HG02884 (cell line): ENCODE measurements at regions not wholly inside any gene's neighbourhood (a gene's known extent, or its start where the extent isn't known, plus 50 kb on each side); places are given as distances from the start of the nearest gene placed in this dataset.
"Not testable (repeated sequence)": the region's sequence is repeated elsewhere in the genome, so short reads cannot be mapped to it uniquely, and the experiment has no call there.

Experiments used
- ATAC-seq: cut with Tn5 transposase; IDR thresholded peaks from one replicate; pipeline ENCODE4 v1.9.1; 2021; ENCODE audit warnings: mild to moderate bottlenecking, moderate library complexity; ENCODE audit not compliant: unreplicated experiment

DNA sequence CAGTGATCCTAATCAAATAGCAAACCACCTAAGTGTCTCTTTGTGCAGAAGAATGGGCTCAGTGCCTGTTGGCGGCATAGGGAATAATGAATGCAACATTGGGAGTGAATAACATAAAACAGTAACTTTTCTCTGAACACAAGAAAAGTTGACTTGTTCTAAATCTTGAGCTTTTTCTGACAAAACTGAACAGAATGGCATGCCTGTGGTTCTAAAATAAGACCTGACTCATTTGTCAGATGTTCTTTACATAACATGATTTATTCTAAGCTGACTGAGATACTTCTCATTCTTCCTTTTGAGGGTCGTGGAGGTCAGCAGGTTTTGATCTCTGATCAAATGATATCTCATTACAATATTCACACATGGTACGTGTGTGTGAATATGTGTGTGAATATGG is 165.4 kb upstream of the WDR1 start:
- ATAC-seq = no peak

DNA sequence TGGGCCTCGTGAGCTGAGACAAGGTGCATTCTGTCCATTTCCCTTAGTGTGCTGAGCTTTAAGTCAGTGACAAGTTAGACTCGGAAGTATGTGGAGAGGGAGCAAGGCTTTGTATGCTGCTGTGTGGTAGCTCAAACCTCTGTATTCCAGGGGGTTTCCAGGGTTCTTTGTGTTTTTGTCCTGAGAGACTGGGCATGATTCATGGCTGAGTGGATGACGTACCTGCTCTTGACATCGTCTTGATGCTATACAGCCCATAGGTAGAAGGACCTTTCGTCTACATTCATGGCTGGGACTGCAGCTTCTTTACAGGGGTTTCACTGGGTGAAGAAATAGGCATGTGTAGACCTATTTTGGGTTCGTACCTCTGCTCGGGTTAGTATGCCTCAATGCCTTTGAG is 162.7 kb upstream of the WDR1 start:
- no peak for ATAC-seq

DNA sequence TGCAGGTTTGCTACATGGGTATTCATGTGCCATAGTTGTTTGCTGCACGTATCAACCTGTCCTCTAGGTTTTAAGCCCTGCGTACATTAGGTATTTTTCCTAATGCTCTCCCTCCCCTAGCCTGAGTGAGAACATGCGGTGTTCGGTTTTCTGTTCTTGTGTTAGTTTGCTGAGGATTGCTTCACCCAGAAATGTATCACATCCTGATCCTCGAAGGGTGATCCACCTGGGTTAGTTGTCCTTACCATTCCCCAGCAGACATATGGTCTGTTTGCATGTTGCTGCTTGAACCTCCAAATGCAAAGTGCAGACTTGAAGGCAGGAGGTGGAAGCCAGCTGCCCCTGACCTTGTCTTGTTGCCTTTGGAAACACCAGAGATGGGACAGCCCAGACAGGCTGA is 161.5 kb upstream of the WDR1 start:
- ATAC-seq = no peak

DNA sequence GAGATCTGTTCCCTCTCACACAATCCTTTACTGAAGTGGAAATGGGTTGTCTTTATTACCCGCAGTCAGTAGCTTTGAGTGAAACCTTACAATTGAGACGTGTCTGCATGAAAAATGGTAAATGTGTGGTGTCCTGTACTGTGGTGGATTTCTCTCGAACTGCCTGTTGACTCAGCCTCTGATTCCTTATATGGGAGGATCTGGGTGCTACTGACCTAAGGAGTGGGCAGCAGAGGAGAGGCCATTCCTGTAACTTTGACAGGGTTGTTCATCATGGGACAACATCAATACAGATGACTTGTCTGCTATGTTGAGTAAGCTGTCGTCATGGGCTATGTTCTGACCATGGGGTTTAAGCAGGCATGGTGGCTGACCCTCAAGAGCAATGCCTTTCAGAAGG is 159.6 kb upstream of the WDR1 start:
- ATAC-seq = no peak

GRCh38 chr4:10275696-10276095 is 159.1 kb upstream of the WDR1 start:
- ATAC-seq = no peak

DNA sequence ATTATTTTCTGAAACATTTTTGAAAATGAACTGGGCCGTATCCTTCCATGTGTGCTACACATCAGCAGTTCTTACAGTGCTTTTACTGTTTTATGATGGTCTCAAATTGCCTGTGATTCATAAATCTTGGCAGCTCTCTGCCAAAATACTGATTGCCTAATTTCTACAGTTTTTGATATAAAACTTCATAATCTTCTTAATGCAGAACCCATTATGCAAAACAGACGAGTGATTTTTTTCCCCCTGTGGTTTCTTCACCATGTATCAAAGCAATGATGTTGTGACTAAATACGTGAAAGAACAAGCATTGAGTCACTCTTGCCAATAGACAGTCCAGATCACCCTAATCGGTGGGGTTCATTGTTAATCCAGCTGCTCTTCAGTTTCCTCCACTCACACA is 156.4 kb upstream of the WDR1 start:
- ATAC-seq = no peak

- ATAC-seq = no peak
These were observed 155.9 kb upstream of the WDR1 start for GRCh38 chr4:10272511-10272910.

GRCh38 chr4:10267066-10267465 is 150.5 kb upstream of the WDR1 start:
- no peak for ATAC-seq

- ATAC-seq = no peak
These were observed 144.2 kb upstream of the WDR1 start for GRCh38 chr4:10260777-10261176.

- ATAC-seq = no peak
These were observed 143.4 kb upstream of the WDR1 start for GRCh38 chr4:10259976-10260375.

DNA sequence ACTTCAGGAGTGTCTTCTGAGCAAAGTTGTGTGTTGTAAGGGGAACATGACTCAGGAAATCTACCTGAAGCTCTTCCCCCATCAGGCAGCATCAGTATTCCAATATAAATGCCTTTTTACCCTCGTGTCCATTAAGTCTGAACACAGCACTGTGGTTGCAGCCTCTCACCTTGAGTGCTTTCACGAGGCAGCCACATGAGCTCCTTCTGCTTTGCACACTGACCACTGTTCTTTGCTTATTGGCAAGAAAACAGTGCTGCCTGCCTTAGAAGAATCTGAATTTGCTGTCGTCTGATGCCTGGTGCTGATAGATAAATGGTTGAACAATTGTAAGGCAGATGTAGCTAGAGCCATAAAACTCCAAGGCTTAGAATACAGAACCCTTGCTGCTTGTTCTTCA is 139.6 kb upstream of the WDR1 start:
- no peak for ATAC-seq

DNA sequence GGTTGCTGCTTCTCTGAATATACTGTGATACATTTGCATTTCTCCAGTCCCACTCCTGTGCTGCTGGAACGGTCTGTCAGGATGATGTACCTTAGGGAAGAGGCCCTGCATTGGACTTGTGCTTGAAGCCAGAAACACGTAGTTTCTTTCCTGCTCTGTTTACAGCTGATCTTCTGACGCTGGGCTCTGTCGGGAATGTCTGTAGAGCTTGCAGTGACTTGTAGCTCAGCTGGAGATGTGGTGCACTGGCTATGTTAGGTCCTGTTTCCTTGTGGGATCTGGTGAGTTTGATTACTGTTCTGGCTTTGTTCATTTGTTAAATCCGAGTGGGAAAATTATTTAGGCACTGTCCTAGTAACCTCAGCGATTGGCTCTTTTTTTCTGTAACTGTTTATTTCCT is 137.2 kb upstream of the WDR1 start:
- ATAC-seq = no peak

GRCh38 chr4:10245751-10246150 is 129.2 kb upstream of the WDR1 start:
- no peak for ATAC-seq

GRCh38 chr4:10243856-10244255 is 127.3 kb upstream of the WDR1 start:
- ATAC-seq = no peak

GRCh38 chr4:10240691-10241090 is 124.1 kb upstream of the WDR1 start:
- no peak for ATAC-seq

DNA sequence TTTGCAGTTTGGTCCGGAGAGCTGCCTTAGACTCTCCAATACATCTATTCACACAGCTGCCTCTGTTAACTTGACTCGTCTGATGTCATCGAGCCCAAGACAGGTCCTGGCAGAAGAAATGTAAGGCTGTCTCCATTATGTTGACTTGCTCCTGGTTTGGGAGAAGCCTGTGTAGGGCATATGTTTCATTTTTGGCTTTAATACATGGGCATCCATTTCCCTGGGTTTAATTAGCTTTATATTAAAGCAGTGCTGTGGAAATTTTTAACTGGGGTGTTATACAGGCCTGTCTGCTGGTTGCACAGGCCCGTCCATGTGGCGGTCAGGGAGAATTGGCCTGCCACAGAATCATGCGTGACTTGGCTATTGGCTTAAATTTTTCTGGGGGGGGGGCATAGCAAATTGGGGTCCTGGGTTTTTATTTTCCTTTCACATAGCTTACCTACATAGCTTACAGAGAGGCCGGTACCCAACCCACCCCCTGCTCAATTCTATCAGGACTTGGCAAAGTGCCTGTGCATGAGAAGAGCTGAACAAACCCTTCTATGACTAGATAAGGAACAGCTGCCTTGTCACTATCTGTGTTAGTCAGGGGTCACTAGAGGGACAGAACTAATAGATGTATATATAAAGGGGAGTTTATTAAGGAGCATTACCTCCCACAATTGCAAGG is 123.5 kb upstream of the WDR1 start:
- ATAC-seq = no peak

DNA sequence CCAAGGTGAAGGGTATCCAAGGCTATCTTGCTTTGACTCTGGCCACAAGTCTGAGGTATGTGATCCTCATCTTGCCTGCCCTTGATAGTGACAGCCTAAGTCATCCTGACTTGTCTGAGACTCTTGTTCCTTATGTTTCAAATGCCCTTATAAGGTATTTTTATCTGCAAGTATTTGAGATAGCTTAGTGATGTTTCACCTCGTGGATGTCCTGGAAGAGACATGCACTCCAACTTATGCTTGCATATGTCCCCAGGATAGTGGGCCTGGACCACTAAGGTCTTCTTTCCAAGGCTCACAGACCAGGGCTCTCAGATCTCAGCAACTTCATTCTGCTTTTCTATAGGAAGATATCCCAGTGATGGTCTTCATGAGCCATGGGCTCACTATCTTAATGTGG is 120.5 kb upstream of the WDR1 start:
- no peak for ATAC-seq

- no peak for ATAC-seq
These were observed 115.5 kb upstream of the WDR1 start for GRCh38 chr4:10232114-10232513.

DNA sequence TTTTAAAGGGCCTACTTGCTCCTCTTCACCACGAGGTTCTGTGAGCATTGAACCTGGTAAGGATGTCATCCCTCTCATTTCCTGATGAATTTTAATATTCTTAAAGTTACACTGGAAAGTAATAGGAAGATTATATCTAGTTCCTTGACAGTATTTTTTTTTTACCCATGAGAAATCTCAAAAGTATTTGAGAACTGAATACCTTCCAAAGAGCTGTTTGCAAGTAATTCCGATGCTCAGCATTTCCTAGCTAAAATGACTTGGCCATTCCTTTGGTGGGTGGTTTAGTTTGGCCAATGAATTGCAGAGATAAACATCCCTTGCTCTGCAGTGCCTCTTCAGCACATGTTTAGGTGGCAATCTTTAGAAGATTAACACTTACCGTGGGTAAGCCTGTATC is 110.2 kb upstream of the WDR1 start:
- no peak for ATAC-seq

DNA sequence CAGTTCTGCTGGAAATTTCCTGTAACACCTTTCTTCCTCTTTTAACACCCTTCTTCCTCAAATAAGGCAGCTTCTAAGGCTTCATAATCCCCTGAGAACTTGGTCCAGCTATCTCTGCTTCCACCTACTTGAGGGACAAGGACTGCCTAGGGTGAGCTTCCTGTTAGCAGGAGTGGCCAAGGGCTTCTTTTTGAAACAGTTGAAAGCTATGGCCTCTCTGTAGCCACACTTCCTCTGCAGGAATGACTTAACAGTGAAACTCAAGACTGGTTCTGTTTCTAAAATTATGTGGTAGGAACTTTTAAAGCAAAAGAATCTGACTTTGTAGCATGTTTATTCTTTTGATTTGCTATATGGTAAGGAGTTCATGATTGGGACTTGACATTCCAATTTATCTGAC is 108.5 kb upstream of the WDR1 start:
- peak; percentile 77 for ATAC-seq

DNA sequence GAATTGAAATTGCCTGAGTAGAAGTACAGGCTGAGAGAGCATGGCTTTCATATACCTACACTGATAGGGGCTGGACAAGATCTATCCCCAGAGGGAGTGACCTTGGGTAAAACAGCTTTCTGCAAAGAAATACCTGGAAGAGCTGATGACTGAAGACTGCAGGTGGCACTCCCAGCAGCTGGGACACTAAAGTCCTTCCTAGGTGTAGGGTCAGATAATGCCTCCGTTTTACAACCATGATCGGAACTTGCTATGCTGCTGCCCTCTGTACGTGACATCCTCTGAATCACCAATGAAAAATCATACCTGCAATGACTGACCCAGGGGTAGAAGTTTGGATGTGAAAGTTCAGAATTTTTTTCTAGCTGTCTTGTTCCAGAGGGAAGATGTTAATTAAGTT is 107.2 kb upstream of the WDR1 start:
- no peak for ATAC-seq

DNA sequence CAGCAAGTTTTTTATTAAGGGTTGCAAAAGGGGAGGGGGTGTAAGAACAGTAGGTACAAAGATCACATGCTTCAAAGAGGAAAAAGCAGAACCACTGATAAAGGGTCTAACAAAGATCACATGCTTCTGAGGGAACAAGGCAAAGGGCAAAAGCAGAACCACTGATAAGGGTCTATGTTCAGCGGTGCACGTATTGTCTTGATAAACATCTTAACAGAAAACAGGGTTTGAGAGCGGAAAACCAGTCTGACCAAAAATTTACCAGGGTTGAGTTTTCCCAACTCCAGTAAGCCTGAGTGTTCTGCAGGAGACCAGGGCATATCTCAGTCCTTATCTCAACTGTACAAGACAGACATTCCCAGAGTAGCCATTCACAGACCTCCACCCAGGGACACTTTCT is 96.9 kb upstream of the WDR1 start:
- ATAC-seq = not testable (repeated sequence)

- no peak for ATAC-seq
These were observed 96.3 kb upstream of the WDR1 start for GRCh38 chr4:10212901-10213300.

DNA sequence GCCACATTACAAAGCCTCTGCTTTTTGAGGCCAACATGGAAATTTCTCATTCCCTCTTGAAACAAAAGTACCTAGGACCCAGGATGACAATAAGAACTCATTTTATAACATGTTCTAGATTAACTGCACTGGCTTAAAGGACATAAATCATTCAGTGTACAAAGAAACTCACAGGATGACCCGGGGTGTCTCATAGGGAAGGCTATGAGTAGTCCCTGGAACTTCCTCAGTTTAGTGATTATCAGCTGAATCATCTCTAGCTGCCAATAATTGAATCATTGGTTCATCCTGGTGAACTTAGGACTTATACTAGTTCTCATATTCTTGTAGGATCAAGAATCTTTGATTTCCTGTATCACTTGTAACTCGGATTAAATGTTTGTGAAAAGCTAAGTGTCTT is 95.8 kb upstream of the WDR1 start:
- ATAC-seq = no peak
